ENCODE measurements at regions not wholly inside any gene's neighbourhood (a gene's known extent, or its start where the extent isn't known, plus 50 kb on each side); places are given as distances from the start of the nearest gene placed in this dataset.

DNA sequence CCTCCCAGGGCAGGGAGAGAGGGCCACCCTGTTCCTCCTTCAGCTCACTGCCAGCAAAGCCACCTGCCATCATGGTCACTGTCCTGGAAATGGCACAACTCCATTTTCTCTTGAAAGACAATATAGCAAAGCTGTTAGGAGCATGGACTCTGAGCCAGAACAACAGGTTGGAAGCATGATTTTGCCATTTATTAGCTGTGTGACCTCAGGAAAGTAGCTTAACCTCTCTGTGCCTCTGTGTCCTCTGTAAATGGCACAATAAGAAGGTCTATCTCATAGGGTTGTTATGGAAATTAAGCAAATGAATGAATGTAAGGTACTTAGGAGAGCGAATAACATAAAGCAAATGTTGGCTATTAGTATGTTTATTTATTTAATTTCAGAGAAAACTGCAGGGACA is 730.4 kb upstream of the ID2 start:
- no peak for TF ChIP-seq CTCF (IDR thresholded peaks at IDR 0.05; ENCODE audit: insufficient read depth, low read length, missing control alignments)
- no peak for DNase-seq (ENCODE audit: low read depth, low spot score)
- H3K4me3 ChIP-seq (ENCODE audit: low read depth, low read length): no peak overlapping the region
- CTCF ChIA-PET: interaction anchor here (0.9 kb wide), 1 partner anchor 20 kb away, joined by 4 read pairs; no protein-coding TSS in a partner anchor
- POLR2A ChIA-PET: interaction anchor here (0.7 kb wide), 1 partner anchor 730 kb away, joined by 3 read pairs; no protein-coding TSS in a partner anchor

GRCh38 chr2:7952046-7952745 is 729.7 kb upstream of the ID2 start:
- POLR2A ChIA-PET: no interaction called here
- TF ChIP-seq CTCF (IDR thresholded peaks at IDR 0.05; ENCODE audit: insufficient read depth, low read length, missing control alignments): no peak
- no peak overlapping the region for H3K4me3 ChIP-seq (ENCODE audit: low read depth, low read length)
- no peak for DNase-seq (ENCODE audit: low read depth, low spot score)
- CTCF ChIA-PET: interaction anchor here (0.9 kb wide), 1 partner anchor 20 kb away, joined by 4 read pairs; no protein-coding TSS in a partner anchor

- no peak for DNase-seq (ENCODE audit: low read depth, low spot score)
- POLR2A ChIA-PET: no interaction called here
These were observed 728.7 kb upstream of the ID2 start for GRCh38 chr2:7953195-7953594.

DNA sequence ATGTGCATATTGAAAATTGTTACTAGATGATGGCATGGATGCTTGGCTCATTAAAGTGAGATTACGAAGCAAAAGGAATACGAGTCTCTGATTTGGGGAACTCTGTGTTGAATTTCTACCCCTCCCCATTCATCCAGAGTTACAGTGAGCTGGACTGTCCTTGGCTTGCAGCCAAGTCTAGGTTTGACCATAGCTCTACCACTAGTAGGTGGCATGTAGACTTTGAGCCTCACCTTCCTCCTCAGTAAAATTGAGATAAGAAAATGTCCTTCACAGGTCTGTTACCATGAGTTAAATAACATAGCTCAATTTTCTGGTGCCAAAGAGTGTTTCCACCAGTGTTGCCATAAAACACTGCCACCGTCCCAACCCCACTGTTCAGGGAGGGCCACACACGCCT is 727.6 kb upstream of the ID2 start:
- ChIA-PET CTCF (interaction anchor here (0.9 kb wide), 1 partner anchor 15 kb away, joined by 3 read pairs; no protein-coding TSS in a partner anchor), POLR2A (no interaction called here)
- H3K4me3 ChIP-seq (ENCODE audit: low read depth, low read length): no peak overlapping the region
- DNase-seq (ENCODE audit: low read depth, low spot score): no peak
- TF ChIP-seq CTCF (IDR thresholded peaks at IDR 0.05; ENCODE audit: insufficient read depth, low read length, missing control alignments): no peak

More at GRCh38 chr2:7953195-7953594, 728.7 kb upstream of the ID2 start:
- CTCF ChIA-PET: no interaction called here
- H3K4me3 ChIP-seq (ENCODE audit: low read depth, low read length): no peak overlapping the region
- TF ChIP-seq CTCF (IDR thresholded peaks at IDR 0.05; ENCODE audit: insufficient read depth, low read length, missing control alignments): no peak

- no peak for TF ChIP-seq CTCF (IDR thresholded peaks at IDR 0.05; ENCODE audit: insufficient read depth, low read length, missing control alignments)
- DNase-seq (ENCODE audit: low read depth, low spot score): no peak
- ChIA-PET CTCF (no interaction called here), POLR2A (interaction anchor here (0.7 kb wide), 1 partner anchor 1063 kb away, joined by 3 read pairs; no protein-coding TSS in a partner anchor)
- no peak overlapping the region for H3K4me3 ChIP-seq (ENCODE audit: low read depth, low read length)
These were observed 725.6 kb upstream of the ID2 start for GRCh38 chr2:7956126-7956689.

GRCh38 chr2:7961550-7961949 is 720.3 kb upstream of the ID2 start:
- POLR2A ChIA-PET: no interaction called here
- TF ChIP-seq CTCF (IDR thresholded peaks at IDR 0.05; ENCODE audit: insufficient read depth, low read length, missing control alignments): no peak
- H3K4me3 ChIP-seq (ENCODE audit: low read depth, low read length): no peak overlapping the region
- DNase-seq (ENCODE audit: low read depth, low spot score): no peak
- CTCF ChIA-PET: interaction anchor here (0.6 to 1.8 kb wide), 2 partner anchors 12 to 13 kb away, joined by 3 to 5 read pairs; no protein-coding TSS in a partner anchor
